HUES6 (cell line): ENCODE measurements at regions not wholly inside any gene's neighbourhood (a gene's known extent, or its start where the extent isn't known, plus 50 kb on each side); places are given as distances from the start of the nearest gene placed in this dataset.

Experiments
- H3K27ac ChIP-seq: 2 replicates; pipeline ENCODE4 v1.7.0; 2013; ENCODE audit warnings: low read depth, mild to moderate bottlenecking, low read length, inconsistent platforms
- H3K27me3 ChIP-seq: 2 replicates; pipeline ENCODE4 v1.6.1; 2013; ENCODE audit warnings: low read length; ENCODE audit not compliant: control insufficient read depth, insufficient read depth
- H3K36me3 ChIP-seq: 2 replicates; pipeline ENCODE4 v1.6.1; 2013; ENCODE audit warnings: low read length; ENCODE audit not compliant: control insufficient read depth, insufficient read depth
- H3K4me1 ChIP-seq: 2 replicates; pipeline ENCODE4 v1.6.1; 2013; ENCODE audit warnings: low read length; ENCODE audit not compliant: control insufficient read depth, insufficient read depth
- H3K4me3 ChIP-seq: 2 replicates; pipeline ENCODE4 v1.5.1; 2013; ENCODE audit warnings: low read depth, low read length
- H3K9ac ChIP-seq: one replicate; pipeline ENCODE4 v1.6.1; 2013; ENCODE audit warnings: mild to moderate bottlenecking, low read length
- H3K9me3 ChIP-seq: 2 replicates; pipeline ENCODE4 v1.6.1; 2013; ENCODE audit warnings: low read depth, low read length; ENCODE audit not compliant: control insufficient read depth, insufficient read depth

DNA sequence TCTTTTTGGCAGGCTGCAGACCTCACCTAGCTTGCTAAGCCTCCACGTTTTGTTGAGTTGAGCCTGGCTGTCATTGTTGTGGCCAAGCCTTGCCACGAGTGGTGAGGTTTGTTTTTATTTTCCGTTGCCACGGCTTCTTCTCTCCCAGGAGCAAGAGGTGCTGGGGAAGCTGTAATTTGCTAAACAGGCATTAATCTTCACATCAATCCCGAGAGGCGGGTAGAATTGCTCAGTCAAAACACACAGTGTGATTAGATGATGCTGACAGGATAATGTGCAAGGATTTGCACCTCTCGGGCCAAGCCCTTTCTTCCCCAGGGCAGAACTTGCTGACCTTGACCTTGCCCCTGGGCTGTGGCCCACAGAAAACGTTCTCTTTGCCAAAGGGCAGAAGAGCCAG is 72.2 kb upstream of the ATP6AP2 start:
- H3K36me3 ChIP-seq: no peaks in the 10 kb centered on the region
- H3K27ac ChIP-seq: no peak overlapping the region
- H3K4me1 ChIP-seq: peaks cover 11% of the 10 kb centered on the region
- H3K9ac ChIP-seq: no peak overlapping the region
- peaks cover 24% of the 10 kb centered on the region for H3K9me3 ChIP-seq
- H3K4me3 ChIP-seq: no peak overlapping the region
- H3K27me3 ChIP-seq: no peaks in the 10 kb centered on the region

- Histone ChIP-seq H3K4me3 (no peak overlapping the region), H3K36me3 (no peaks in the 10 kb centered on the region), H3K27me3 (no peaks in the 10 kb centered on the region), H3K9me3 (peaks cover 20% of the 10 kb centered on the region), H3K9ac (no peak overlapping the region), H3K27ac (no peak overlapping the region), H3K4me1 (peaks cover 11% of the 10 kb centered on the region)
These were observed 74.4 kb upstream of the ATP6AP2 start for GRCh38 chrX:40506201-40506985.

DNA sequence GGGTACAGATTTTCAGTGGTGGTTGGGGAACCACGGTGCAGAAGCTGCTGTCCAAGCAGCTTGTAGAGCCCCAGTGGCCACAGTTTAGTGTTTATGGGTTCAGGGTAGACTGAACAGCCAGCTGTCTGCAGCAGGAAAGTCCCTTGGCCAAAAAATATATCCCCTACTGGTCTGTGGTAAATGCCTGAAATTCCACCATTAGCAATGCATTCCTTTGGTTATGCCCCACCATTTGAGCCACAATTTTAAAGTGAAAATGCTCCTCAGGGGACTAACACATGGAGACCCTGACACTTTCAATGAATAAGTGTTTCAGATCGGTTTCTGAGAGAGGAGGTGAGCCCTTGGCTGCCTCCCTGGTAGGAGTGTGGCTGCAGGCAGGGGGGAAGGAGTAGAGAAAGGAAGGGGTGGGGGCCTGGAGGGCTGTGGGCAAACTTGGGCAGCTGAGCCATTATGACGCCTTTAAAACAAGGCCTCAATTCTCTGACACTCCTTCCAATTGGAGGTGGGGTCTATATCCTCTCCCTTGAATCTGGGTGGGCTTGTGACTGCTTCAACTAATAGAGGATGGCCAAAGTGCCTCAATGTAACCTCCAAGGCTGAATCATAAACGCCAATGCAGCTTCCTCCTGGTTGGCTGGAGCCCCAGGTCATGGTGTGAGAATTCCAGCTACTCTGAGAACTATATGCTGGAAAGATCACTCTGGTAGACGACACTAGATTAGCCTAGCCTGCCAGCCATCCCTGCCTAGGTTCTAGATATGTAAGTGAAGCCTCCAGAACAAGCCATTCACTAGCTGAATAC is 75.8 kb upstream of the ATP6AP2 start:
- Histone ChIP-seq H3K4me1 (peaks cover 11% of the 10 kb centered on the region), H3K9me3 (peaks cover 7% of the 10 kb centered on the region; the same call in 1 of the 2 replicates), H3K9ac (no peak overlapping the region), H3K4me3 (no peak overlapping the region), H3K27ac (no peak overlapping the region; the same call in 1 of the 2 replicates), H3K27me3 (no peaks in the 10 kb centered on the region), H3K36me3 (no peaks in the 10 kb centered on the region)

DNA sequence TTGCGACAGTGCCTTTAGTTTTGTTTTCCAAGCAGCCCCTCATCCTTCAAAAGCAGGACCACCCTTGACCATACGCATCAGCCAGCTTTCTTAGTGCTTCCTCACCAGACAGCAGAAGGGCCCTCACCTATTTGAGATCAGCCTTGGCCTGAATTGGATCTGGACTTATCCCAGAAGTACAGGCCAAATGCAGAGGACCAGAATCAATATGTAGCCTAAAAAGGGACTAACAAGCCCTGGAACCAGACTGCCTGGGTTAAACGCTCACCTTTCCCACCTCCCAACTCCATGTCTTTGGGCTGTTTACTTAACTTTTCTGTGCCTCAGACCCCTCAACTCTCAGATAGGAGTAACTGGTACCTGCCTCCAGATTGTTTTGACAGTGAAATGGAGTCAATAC is 77.7 kb upstream of the ATP6AP2 start:
- H3K27ac ChIP-seq: no peak overlapping the region
- no peaks in the 10 kb centered on the region for H3K27me3 ChIP-seq
- peaks cover 4% of the 10 kb centered on the region; the same call in 1 of the 2 replicates for H3K9me3 ChIP-seq
- H3K4me3 ChIP-seq: no peak overlapping the region
- H3K9ac ChIP-seq: no peak overlapping the region
- no peaks in the 10 kb centered on the region for H3K36me3 ChIP-seq
- H3K4me1 ChIP-seq: peaks cover 11% of the 10 kb centered on the region

DNA sequence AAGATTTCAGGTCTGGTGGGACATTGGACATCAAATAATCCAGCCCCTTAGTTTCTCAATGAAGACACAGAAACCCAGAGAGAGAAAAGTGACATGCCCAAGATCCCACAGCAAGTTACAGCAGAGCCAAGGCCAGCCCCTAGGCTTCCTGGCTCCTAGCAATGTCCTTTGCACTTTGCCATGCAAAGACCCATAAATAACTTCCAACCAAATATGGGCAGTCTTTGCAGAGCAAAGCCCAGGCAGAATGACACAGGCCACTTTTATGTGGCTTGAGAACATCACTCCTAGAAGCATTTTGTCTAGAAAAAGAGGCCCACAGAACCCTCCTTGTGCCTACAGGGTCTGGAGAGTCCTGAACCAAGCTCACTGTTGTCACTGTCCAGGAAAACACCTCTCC is 78.1 kb upstream of the ATP6AP2 start:
- Histone ChIP-seq H3K36me3 (no peaks in the 10 kb centered on the region), H3K9me3 (peaks cover 4% of the 10 kb centered on the region; the same call in 1 of the 2 replicates), H3K4me1 (peaks cover 11% of the 10 kb centered on the region), H3K4me3 (no peak overlapping the region), H3K27ac (no peak overlapping the region), H3K27me3 (no peaks in the 10 kb centered on the region), H3K9ac (no peak overlapping the region)

DNA sequence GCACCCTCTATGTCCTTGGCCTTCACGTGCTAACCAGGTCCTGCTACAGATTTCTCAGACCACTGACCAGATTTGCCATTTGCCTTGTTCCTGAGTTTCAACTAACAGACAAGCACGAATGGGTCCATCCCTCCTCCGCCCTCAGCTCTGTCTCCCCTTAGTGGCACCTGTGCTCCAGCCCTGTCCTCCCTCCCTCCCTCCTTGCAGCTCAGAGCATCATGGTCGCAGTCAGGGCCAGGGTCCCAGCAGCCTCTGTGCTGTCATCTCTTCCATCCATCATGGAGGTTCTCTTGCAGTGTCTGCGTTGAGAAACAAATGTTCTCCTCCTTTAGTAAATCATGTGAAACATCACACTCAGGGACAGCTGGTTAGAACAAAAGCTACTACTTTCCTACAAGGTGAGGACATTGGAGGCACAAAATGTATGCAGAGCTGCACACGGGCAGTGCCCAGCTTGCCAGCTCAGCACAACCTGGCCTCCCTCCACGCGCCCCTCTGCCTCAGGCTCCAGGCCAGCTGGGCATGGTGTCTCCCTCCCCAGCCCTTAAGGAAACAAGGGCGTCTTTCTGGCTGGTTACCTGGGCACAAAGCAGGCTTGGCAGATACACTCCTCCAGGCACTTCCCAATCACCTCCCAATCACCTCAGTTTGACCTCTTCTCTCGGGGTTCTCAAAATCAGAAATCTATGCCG is 79.5 kb upstream of the ATP6AP2 start:
- H3K4me1 ChIP-seq: peaks cover 17% of the 10 kb centered on the region
- no peak overlapping the region for H3K27ac ChIP-seq
- no peaks in the 10 kb centered on the region for H3K36me3 ChIP-seq
- H3K9me3 ChIP-seq: peaks cover 4% of the 10 kb centered on the region; the same call in 1 of the 2 replicates
- no peaks in the 10 kb centered on the region for H3K27me3 ChIP-seq
- H3K4me3 ChIP-seq: no peak overlapping the region
- no peak overlapping the region for H3K9ac ChIP-seq

DNA sequence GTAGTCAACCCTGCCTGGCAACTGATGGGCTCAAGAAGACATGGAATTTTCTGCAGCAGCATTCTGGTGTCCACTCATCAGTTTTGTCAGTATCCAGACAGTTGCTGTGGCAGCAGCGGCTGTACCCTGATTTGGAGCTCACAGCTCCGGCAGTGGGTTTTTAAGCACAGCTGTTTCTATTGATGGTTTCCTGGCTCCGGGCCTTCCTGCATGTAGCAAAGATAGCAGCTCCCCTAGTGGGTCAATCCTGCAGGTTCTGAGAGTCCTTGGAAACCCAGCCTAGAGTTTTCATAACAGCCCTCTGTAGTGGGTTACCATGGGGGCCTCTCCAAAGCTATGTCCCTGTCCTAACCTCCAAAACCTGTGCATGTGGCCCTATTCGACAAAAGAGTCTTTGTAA is 84.0 kb upstream of the ATP6AP2 start:
- Histone ChIP-seq H3K9me3 (peaks cover 14% of the 10 kb centered on the region), H3K27ac (no peak overlapping the region)

GRCh38 chrX:40495659-40496058 is 85.1 kb upstream of the ATP6AP2 start:
- Histone ChIP-seq H3K4me3 (no peak overlapping the region), H3K27ac (no peak overlapping the region), H3K4me1 (peaks cover 11% of the 10 kb centered on the region; the same call in 1 of the 2 replicates), H3K36me3 (no peaks in the 10 kb centered on the region), H3K27me3 (no peaks in the 10 kb centered on the region; the same call in 1 of the 2 replicates), H3K9me3 (peaks cover 14% of the 10 kb centered on the region), H3K9ac (no peak overlapping the region)

More for the DNA sequence above, 84.0 kb upstream of the ATP6AP2 start:
- Histone ChIP-seq H3K36me3 (no peaks in the 10 kb centered on the region), H3K4me1 (peaks cover 11% of the 10 kb centered on the region; the same call in 1 of the 2 replicates), H3K9ac (no peak overlapping the region), H3K27me3 (no peaks in the 10 kb centered on the region; the same call in 1 of the 2 replicates), H3K4me3 (no peak overlapping the region)

GRCh38 chrX:40494005-40494404 is 86.8 kb upstream of the ATP6AP2 start:
- Histone ChIP-seq H3K4me1 (peaks cover 14% of the 10 kb centered on the region; the same call in 1 of the 2 replicates), H3K9ac (no peak overlapping the region), H3K27ac (no peak overlapping the region), H3K9me3 (peaks cover 19% of the 10 kb centered on the region), H3K4me3 (no peak overlapping the region), H3K36me3 (no peaks in the 10 kb centered on the region), H3K27me3 (no peaks in the 10 kb centered on the region; the same call in 1 of the 2 replicates)

DNA sequence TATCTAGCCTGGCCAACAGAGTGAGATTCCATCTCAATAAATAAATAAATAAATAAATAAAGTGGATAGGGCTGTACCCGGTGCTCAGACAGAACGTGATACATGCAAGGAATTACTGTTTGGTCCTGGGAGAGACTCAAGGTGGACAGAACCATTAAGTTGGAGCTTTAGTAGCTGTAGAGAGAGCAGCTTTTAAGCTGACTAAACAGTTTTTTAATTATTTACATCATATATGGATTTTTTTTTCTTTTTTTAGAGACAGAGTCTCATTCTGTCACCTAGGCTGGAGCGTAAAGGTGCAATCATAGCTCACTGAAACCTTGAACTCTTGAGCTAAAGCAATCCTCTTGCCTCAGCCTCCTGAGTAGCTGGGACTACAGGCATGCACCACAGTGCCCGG is 92.5 kb upstream of the ATP6AP2 start:
- Histone ChIP-seq H3K9me3 (peaks cover 33% of the 10 kb centered on the region), H3K4me1 (peaks cover 20% of the 10 kb centered on the region), H3K27me3 (no peaks in the 10 kb centered on the region), H3K4me3 (no peak overlapping the region), H3K9ac (no peak overlapping the region), H3K36me3 (no peaks in the 10 kb centered on the region), H3K27ac (no peak overlapping the region)
